ENCODE measurements at regions not wholly inside any gene's neighbourhood (a gene's known extent, or its start where the extent isn't known, plus 50 kb on each side); places are given as distances from the start of the nearest gene placed in this dataset.

DNA sequence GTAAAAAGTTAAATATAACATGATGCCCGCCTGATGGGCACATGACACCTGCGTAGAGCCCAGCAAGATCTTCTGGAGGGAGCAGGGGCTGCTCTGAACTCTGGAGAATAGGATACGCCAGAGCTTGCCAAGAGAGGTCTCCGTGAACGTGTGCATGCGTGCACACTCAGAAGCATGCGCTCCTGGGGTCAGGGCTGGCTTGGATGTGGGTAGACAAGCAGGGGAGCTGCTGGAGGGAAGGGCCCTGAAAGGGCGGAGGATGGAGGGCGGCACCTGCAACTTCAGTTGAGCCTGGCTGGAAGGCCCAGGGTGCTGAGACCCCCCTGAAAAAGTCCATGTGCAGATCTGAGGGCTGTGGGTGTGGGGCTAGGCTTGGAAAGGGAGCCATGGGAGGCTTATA lies 828.4 kb upstream of the SALL3 start (continued):
- no peak for TF ChIP-seq ZNF781 (CRISPR knock-in tag; IDR thresholded peaks at IDR 0.05; ENCODE audit: borderline replicate concordance, not compliant biosample characterization)
- TF ChIP-seq ZNF83 (CRISPR knock-in tag; IDR thresholded peaks at IDR 0.05; ENCODE audit: borderline replicate concordance) = no peak

DNA sequence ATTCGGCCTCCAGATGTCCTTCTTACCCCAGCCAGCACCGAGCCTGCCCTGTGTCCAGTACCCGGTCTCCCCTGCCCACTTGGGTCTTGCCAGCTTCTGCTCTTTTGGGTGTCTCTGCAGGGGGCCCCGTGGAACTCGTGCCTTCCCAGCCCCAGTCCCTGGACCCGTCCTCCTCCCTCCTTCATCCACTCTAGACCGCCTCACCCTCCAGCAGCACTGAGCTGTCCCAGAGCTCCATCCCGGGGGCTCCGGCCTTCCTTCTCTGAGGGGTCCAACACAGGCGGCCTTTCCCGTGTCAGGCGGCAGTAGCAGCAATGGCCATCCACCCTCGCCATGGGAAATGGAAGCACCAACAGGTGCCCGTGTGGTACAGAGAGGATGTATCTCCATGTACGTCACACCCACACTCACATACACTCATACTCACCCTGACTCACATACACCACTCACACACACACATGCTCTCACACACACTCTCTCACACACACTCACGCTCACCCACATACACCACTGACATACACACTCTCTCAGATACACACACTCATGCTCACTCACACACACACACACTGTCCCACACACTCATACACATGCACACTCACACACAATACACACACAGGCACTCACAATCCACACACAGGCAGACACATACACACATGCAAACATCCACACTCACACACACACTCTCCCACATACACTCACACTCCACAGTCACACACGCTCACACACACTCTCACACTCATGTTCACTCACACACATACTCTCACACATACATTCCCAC lies 827.5 kb upstream of the SALL3 start:
- no peak overlapping the region for H3K4me2 ChIP-seq (ENCODE audit: low read depth, low read length)
- H3K9ac ChIP-seq (ENCODE audit: insufficient read depth, low read depth, low read length) = no peak overlapping the region
- in situ Hi-C loops (cut with HindIII; ENCODE audit: extremely low pct_ligation_motif_present, low pct_unique_long_range_greater_than_20kb) = no loop called here
- ChIA-PET POLR2A (no interaction called here), CTCF (ENCODE audit: low intra/inter-chr PET ratio, low total read pairs) (no interaction called here)
- ATAC-seq = no peak
- no peaks in the 10 kb centered on the region for H3K4me1 ChIP-seq (ENCODE audit: insufficient read depth, low read length)
- H3K4me3 ChIP-seq (replicated peaks in 1 of 3; ENCODE audit: insufficient read depth in 1 of 3, low read depth in 2 of 3, low read length in 3 of 3) = no peak overlapping the region
- H3K9me3 ChIP-seq (ENCODE audit: low read length) = no peaks in the 10 kb centered on the region
- no peak overlapping the region for H3K27ac ChIP-seq (ENCODE audit: extremely low read length, insufficient read depth, low read length)
- intact Hi-C loops (cut with micrococcal nuclease; ENCODE audit: unreplicated experiment) = no loop called here
- H3K79me2 ChIP-seq (ENCODE audit: insufficient read depth, low read length) = no peaks in the 10 kb centered on the region
- no TSS peak for BruUV-seq (replicated peaks)
- no peak for DNase-seq (ENCODE audit: low spot score)
- H3K36me3 ChIP-seq (replicated peaks in 1 of 2; ENCODE audit: control insufficient read depth in 1 of 2, insufficient read depth in 2 of 2, low read length in 2 of 2) = no peaks in the 10 kb centered on the region
- H3K27me3 ChIP-seq (ENCODE audit: control insufficient read depth in 1 of 2, insufficient read depth in 2 of 2, low read length in 2 of 2) = peaks cover 2 to 13% of the 10 kb centered on the region in 2 experiments; a peak in 3 of 5 replicates
- TF ChIP-seq RBFOX2 (IDR thresholded peaks at IDR 0.05; ENCODE audit: low read depth, low read length) (no peak), CREB1 (IDR thresholded peaks at IDR 0.05) (peak; percentile 40; the same call in 1 of the 2 replicates), CREB1 (CRISPR knock-in tag; IDR thresholded peaks at IDR 0.05) (no peak), ZNF207 (IDR thresholded peaks at IDR 0.05; ENCODE audit: borderline replicate concordance) (0 out of 2 replicates have a peak, but pooled peaks have one; percentile 15), NFATC3 (CRISPR knock-in tag; IDR thresholded peaks at IDR 0.05) (no peak), RAD21 (CRISPR knock-in tag; IDR thresholded peaks at IDR 0.05) (no peak)
- TF ChIP-seq, protein P1, sequence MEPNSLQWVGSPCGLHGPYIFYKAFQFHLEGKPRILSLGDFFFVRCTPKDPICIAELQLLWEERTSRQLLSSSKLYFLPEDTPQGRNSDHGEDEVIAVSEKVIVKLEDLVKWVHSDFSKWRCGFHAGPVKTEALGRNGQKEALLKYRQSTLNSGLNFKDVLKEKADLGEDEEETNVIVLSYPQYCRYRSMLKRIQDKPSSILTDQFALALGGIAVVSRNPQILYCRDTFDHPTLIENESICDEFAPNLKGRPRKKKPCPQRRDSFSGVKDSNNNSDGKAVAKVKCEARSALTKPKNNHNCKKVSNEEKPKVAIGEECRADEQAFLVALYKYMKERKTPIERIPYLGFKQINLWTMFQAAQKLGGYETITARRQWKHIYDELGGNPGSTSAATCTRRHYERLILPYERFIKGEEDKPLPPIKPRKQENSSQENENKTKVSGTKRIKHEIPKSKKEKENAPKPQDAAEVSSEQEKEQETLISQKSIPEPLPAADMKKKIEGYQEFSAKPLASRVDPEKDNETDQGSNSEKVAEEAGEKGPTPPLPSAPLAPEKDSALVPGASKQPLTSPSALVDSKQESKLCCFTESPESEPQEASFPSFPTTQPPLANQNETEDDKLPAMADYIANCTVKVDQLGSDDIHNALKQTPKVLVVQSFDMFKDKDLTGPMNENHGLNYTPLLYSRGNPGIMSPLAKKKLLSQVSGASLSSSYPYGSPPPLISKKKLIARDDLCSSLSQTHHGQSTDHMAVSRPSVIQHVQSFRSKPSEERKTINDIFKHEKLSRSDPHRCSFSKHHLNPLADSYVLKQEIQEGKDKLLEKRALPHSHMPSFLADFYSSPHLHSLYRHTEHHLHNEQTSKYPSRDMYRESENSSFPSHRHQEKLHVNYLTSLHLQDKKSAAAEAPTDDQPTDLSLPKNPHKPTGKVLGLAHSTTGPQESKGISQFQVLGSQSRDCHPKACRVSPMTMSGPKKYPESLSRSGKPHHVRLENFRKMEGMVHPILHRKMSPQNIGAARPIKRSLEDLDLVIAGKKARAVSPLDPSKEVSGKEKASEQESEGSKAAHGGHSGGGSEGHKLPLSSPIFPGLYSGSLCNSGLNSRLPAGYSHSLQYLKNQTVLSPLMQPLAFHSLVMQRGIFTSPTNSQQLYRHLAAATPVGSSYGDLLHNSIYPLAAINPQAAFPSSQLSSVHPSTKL (CRISPR knock-in tag; IDR thresholded peaks at IDR 0.05) = no peak
- TF ChIP-seq, protein P2, sequence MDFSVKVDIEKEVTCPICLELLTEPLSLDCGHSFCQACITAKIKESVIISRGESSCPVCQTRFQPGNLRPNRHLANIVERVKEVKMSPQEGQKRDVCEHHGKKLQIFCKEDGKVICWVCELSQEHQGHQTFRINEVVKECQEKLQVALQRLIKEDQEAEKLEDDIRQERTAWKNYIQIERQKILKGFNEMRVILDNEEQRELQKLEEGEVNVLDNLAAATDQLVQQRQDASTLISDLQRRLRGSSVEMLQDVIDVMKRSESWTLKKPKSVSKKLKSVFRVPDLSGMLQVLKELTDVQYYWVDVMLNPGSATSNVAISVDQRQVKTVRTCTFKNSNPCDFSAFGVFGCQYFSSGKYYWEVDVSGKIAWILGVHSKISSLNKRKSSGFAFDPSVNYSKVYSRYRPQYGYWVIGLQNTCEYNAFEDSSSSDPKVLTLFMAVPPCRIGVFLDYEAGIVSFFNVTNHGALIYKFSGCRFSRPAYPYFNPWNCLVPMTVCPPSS (IDR thresholded peaks at IDR 0.05) = peak; percentile 53; the same call in 1 of the 2 replicates
- H4K20me1 ChIP-seq (ENCODE audit: insufficient read depth, low read length) = no peaks in the 10 kb centered on the region
- 24% methylated on average over 10 of the region's 17 CpGs for WGBS (ENCODE audit: low lambda C conversion rate)
- H2AFZ ChIP-seq (ENCODE audit: low read length) = no peak overlapping the region
- no peak for FAIRE-seq

Data from HepG2 (cell line).